Activated B cell treated with CpG ODN at 0.5 μM for 24 hours (primary cell): ENCODE measurements at regions not wholly inside any gene's neighbourhood (a gene's known extent, or its start where the extent isn't known, plus 50 kb on each side); places are given as distances from the start of the nearest gene placed in this dataset.

Experiments used
- ATAC-seq: fragments of 200-7000 bp; cut with Tn5 transposase; one replicate; pipeline ENCODE4 v1.10.0; 2021; ENCODE audit warnings: low read depth, mild to moderate bottlenecking, moderate library complexity
- CTCF ChIA-PET: fragments of 350-600 bp; sonication (Branson Sonifier 250); formaldehyde crosslinking; loops from one replicate; lab custom pipeline; 2021; ENCODE audit warnings: antibody characterized with exemption; lab: Charles Lee
- POLR2A ChIA-PET: fragments of 350-600 bp; sonication (Branson Sonifier 250); formaldehyde crosslinking; loops from one replicate; lab custom pipeline; 2021; ENCODE audit warnings: antibody characterized with exemption; lab: Charles Lee
- DNase-seq: peaks from one replicate; pipeline ENCODE4 v3.0.0; 2022
- H3K27ac Mint-ChIP-seq: one replicate; pipeline ENCODE4 v1.8.0; 2020; ENCODE audit warnings: mixed read lengths
- H3K27me3 Mint-ChIP-seq: one replicate; pipeline ENCODE4 v1.8.0; 2021; ENCODE audit warnings: mixed read lengths
- H3K36me3 Mint-ChIP-seq: one replicate; pipeline ENCODE4 v1.8.0; 2021; ENCODE audit warnings: low read depth, mixed read lengths
- H3K4me1 Mint-ChIP-seq: one replicate; pipeline ENCODE4 v1.8.0; 2021; ENCODE audit warnings: mixed read lengths
- H3K4me3 Mint-ChIP-seq: one replicate; pipeline ENCODE4 v1.8.0; 2020; ENCODE audit warnings: mild to moderate bottlenecking, mixed read lengths
- H3K9me3 Mint-ChIP-seq: one replicate; pipeline ENCODE4 v1.8.0; 2020; ENCODE audit warnings: mixed read lengths
- intact Hi-C: fragments of 100-400 bp; cut with micrococcal nuclease; formaldehyde crosslinking; loops from one replicate; pipeline ENCODE4 v1.15.1; 2024
- TF ChIP-seq, protein P1 (sequence below): fragments of 200-600 bp; IDR thresholded peaks from one replicate; pipeline ENCODE4 v1.8.0; 2022; ENCODE audit warnings: antibody characterized with exemption, mild to moderate bottlenecking

DNA sequence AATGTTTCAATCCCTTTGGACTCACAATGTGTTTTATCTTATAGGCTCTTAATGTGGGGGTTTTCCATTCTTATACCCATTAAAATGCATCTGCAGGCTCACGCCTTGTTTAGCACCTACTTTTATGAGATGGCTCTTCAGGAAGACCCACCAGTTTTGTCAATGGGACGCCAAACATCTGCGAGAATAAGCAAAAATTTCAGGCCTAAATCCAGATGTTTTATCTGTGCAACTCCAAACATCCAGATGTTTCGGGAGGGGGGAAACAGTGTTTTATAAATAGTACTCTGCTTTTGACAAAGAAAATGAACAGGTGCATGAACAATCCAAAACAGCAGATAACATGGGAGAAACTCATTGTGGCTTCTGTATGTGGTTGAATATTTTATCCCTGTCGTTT, 342.8 kb downstream of the DHX15 start:
- H3K27me3 Mint-ChIP-seq = no peaks in the 10 kb centered on the region

DNA sequence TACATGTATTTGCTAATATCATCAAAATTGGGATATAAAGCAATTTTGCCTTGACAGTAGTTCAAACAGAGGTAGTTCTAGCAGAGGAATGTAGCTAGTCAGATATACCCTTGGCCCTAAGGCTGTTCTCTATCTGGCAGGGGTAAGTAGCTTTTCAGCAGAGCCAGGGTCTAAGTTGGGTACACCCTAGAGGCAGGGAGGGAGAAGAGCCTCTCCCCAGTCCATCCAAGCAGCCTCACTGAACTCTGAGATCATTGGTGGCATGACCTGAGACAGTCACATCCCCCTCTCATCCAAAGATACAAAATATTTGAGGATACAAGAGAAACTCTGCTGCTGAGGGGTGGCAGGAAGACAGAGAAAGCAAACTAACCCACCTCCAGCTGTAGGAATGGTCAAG, 343.7 kb downstream of the DHX15 start:
- TF ChIP-seq, protein P1, sequence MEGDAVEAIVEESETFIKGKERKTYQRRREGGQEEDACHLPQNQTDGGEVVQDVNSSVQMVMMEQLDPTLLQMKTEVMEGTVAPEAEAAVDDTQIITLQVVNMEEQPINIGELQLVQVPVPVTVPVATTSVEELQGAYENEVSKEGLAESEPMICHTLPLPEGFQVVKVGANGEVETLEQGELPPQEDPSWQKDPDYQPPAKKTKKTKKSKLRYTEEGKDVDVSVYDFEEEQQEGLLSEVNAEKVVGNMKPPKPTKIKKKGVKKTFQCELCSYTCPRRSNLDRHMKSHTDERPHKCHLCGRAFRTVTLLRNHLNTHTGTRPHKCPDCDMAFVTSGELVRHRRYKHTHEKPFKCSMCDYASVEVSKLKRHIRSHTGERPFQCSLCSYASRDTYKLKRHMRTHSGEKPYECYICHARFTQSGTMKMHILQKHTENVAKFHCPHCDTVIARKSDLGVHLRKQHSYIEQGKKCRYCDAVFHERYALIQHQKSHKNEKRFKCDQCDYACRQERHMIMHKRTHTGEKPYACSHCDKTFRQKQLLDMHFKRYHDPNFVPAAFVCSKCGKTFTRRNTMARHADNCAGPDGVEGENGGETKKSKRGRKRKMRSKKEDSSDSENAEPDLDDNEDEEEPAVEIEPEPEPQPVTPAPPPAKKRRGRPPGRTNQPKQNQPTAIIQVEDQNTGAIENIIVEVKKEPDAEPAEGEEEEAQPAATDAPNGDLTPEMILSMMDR = no peak
- POLR2A ChIA-PET = no interaction called here
- H3K27me3 Mint-ChIP-seq = no peaks in the 10 kb centered on the region
- no peaks in the 10 kb centered on the region for H3K36me3 Mint-ChIP-seq
- intact Hi-C loops = no loop called here
- no peak overlapping the region for H3K27ac Mint-ChIP-seq
- ATAC-seq (no peak), DNase-seq (no peak)
- CTCF ChIA-PET = no interaction called here
- H3K4me3 Mint-ChIP-seq = no peak overlapping the region
- no peaks in the 10 kb centered on the region for H3K9me3 Mint-ChIP-seq
- H3K4me1 Mint-ChIP-seq = no peaks in the 10 kb centered on the region

More for the DNA sequence above, 342.8 kb downstream of the DHX15 start:
- Mint-ChIP-seq H3K27ac (no peak overlapping the region), H3K4me3 (no peak overlapping the region), H3K9me3 (no peaks in the 10 kb centered on the region), H3K4me1 (no peaks in the 10 kb centered on the region), H3K36me3 (no peaks in the 10 kb centered on the region)
- CTCF ChIA-PET = no interaction called here
- TF ChIP-seq, protein P1 = no peak
- DNase-seq (no peak), ATAC-seq (no peak)
- POLR2A ChIA-PET = no interaction called here
- intact Hi-C loops = no loop called here

DNA sequence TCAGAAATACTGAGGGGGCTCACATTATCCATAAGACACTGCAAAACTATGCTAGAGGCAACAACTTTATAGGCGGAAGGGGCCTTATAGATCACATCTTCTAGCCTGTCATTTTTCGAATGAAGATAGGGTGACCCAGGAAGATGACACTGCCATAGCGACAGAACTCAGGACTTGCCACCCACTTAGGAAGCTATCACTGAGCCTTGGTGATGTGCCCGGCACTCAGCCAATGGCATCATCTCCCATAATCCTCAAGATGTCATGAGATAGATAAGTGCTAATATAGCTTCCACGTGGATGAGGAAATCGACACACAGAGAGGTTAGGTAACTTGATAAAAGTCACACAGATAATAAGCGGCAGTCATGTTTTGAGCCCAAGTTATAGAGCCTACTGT, 346.6 kb downstream of the DHX15 start:
- intact Hi-C loops = no loop called here
- Mint-ChIP-seq H3K27me3 (no peaks in the 10 kb centered on the region), H3K4me3 (no peak overlapping the region), H3K27ac (no peak overlapping the region), H3K9me3 (no peaks in the 10 kb centered on the region), H3K4me1 (no peaks in the 10 kb centered on the region), H3K36me3 (no peaks in the 10 kb centered on the region)
- ChIA-PET CTCF (no interaction called here), POLR2A (no interaction called here)
- DNase-seq (no peak), ATAC-seq (no peak)
- TF ChIP-seq, protein P1 = no peak

DNA sequence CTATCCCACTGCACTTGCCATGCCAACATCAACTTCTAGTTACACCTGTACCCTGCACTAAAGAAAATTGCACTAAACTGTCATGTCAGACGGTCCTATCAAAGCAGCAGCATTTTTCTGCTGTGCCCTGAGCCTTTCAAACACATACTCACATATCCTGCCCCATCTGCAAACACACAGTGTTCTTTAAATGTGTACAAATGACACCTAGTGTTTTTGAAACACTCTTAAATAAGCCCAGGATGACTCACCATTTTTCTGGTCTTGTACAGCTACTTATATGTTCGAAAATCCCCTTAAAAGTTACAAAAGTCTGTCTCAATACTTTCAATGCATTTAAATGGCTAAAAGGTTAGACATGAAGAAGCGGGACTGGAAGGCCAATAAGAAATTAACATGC, 346.7 kb upstream of the PPARGC1A start:
- intact Hi-C loops = no loop called here
- TF ChIP-seq, protein P1 = no peak
- H3K36me3 Mint-ChIP-seq = no peaks in the 10 kb centered on the region
- H3K27ac Mint-ChIP-seq = no peak overlapping the region
- H3K9me3 Mint-ChIP-seq = no peaks in the 10 kb centered on the region
- ATAC-seq = no peak
- ChIA-PET CTCF (no interaction called here), POLR2A (no interaction called here)
- H3K4me3 Mint-ChIP-seq = no peak overlapping the region
- H3K27me3 Mint-ChIP-seq = peaks cover 2% of the 10 kb centered on the region
- no peaks in the 10 kb centered on the region for H3K4me1 Mint-ChIP-seq
- no peak for DNase-seq

DNA sequence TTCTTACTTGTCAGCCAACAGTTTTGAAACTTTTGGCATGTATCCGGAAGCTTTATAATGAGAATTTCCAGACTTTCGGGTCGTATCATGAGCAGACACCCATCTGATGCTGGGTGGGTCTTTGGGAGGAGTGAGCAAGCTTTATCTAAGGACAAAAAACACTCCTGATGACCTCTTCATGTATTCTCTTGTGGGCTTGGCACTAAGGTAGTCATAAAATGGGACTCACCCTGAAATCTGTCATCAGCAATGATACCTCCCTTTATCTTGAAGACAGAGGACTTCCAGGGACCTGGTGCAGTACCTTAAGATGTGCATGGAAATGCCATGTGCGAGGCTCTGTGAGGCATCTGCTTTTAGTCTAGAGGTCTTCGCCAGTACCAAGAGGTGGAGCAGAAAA, 346.3 kb upstream of the PPARGC1A start:
- Mint-ChIP-seq H3K36me3 (no peaks in the 10 kb centered on the region), H3K27ac (no peak overlapping the region), H3K27me3 (peaks cover 2% of the 10 kb centered on the region), H3K4me1 (no peaks in the 10 kb centered on the region), H3K4me3 (no peak overlapping the region), H3K9me3 (no peaks in the 10 kb centered on the region)
- intact Hi-C loops = no loop called here
- ATAC-seq (no peak), DNase-seq (no peak)
- POLR2A ChIA-PET = no interaction called here
- TF ChIP-seq, protein P1 = no peak
- CTCF ChIA-PET = no interaction called here
